Bronchial epithelial cell (primary cell): ENCODE measurements at regions not wholly inside any gene's neighbourhood (a gene's known extent, or its start where the extent isn't known, plus 50 kb on each side); places are given as distances from the start of the nearest gene placed in this dataset.

ENCODE experiments used
- DNase-seq: peaks from one replicate; pipeline ENCODE4 v3.0.0-alpha.2; 2010; ENCODE audit warnings: low read depth
- FAIRE-seq: peaks from 2 replicates; lab custom pipeline; 2011; peaks lifted over from hg19 to GRCh38; lab: Jason Lieb, UNC
- H3K27me3 ChIP-seq: 2 replicates; pipeline ENCODE4 v1.5.1; 2011; ENCODE audit warnings: low read length; ENCODE audit not compliant: control insufficient read depth, insufficient read depth
- H3K36me3 ChIP-seq: 2 replicates; pipeline ENCODE4 v1.5.1; 2011; ENCODE audit warnings: low read length; ENCODE audit not compliant: control insufficient read depth, insufficient read depth
- H3K4me3 ChIP-seq: 2 replicates; pipeline ENCODE4 v1.5.1; 2011; ENCODE audit warnings: mild to moderate bottlenecking, low read depth, low read length, control low read depth
- TF ChIP-seq, protein P1 (sequence below): IDR thresholded peaks from 2 replicates; pipeline ENCODE4 v1.5.1; 2011; ENCODE audit warnings: mild to moderate bottlenecking, moderate library complexity, low read length, control low read depth, inconsistent platforms; ENCODE audit not compliant: insufficient read depth, severe bottlenecking

DNA sequence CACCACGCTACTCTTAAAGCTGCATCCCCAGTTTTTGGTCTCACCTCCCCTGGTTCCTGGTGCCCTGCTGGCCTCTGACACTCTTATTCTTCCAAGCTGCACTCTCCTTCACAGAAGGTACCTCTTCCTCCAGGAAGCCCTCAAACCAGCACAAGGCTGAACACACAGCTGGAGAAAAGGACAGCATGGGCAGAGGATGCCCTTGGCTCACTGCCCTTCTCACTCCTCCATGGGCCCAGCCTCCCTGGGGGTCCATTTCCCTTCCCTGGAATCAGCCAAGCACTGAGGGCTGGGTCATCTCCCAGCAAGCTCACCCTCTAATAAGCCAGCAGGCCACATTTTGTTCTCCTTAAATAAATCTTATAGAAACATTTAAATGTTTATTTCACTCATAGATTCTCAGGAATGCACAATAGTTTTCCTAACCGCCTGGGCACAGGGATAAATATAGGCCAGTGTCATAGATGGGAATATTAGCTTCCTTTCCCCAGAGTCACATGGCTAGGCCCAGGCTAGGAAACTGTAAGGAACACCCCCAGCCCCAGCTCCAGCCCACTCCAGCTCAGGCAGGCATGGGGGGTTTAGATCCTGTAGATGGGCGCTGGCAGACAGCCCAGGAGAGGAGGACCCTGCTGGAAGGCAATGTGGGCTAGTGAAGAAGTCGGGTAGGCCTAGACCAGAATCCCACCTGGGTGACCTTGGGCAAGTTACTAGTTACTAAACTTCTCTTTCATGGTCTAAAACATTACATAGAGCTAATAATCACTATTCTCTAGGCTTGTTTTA, 51.5 kb downstream of the IRAG1 start:
- Histone ChIP-seq H3K27me3 (no peaks in the 10 kb centered on the region), H3K36me3 (no peaks in the 10 kb centered on the region), H3K4me3 (no peak overlapping the region)
- DNase-seq (no peak), FAIRE-seq (no peak)
- TF ChIP-seq, protein P1, sequence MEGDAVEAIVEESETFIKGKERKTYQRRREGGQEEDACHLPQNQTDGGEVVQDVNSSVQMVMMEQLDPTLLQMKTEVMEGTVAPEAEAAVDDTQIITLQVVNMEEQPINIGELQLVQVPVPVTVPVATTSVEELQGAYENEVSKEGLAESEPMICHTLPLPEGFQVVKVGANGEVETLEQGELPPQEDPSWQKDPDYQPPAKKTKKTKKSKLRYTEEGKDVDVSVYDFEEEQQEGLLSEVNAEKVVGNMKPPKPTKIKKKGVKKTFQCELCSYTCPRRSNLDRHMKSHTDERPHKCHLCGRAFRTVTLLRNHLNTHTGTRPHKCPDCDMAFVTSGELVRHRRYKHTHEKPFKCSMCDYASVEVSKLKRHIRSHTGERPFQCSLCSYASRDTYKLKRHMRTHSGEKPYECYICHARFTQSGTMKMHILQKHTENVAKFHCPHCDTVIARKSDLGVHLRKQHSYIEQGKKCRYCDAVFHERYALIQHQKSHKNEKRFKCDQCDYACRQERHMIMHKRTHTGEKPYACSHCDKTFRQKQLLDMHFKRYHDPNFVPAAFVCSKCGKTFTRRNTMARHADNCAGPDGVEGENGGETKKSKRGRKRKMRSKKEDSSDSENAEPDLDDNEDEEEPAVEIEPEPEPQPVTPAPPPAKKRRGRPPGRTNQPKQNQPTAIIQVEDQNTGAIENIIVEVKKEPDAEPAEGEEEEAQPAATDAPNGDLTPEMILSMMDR = no peak

- H3K4me3 ChIP-seq = no peak overlapping the region
- FAIRE-seq = no peak
- no peaks in the 10 kb centered on the region for H3K27me3 ChIP-seq
- TF ChIP-seq, protein P1 = no peak
- H3K36me3 ChIP-seq = no peaks in the 10 kb centered on the region
- DNase-seq = no peak
Observed at GRCh38 chr11:10641177-10641911, 52.2 kb downstream of the IRAG1 start.

GRCh38 chr11:10640308-10640707, 53.2 kb downstream of the IRAG1 start:
- TF ChIP-seq, protein P1 = no peak
- DNase-seq (no peak), FAIRE-seq (no peak)
- Histone ChIP-seq H3K4me3 (no peak overlapping the region), H3K36me3 (no peaks in the 10 kb centered on the region), H3K27me3 (no peaks in the 10 kb centered on the region)

DNA sequence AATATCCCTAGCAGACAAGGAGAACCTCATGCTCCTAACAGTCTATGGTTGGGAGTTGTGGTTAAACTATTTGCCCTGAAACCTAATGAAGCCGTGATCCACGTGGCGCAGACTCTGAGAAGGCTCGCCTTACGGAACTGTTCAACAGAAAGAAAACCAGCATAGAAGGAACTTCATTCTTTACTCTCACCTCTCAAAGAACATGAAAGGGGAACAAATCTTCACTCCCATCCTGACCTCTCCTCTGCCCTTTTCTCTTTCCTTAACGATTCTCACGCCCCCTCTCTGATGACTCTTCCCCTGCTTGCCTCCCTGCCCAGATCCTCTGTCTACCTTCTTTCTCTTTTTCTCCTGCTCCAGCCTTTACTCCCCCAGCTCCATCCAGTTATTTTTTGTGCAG, 54.2 kb downstream of the IRAG1 start:
- no peaks in the 10 kb centered on the region for H3K36me3 ChIP-seq
- H3K27me3 ChIP-seq = no peaks in the 10 kb centered on the region
- DNase-seq (no peak), FAIRE-seq (no peak)
- no peak overlapping the region for H3K4me3 ChIP-seq
- TF ChIP-seq, protein P1 = no peak

- FAIRE-seq = no peak
- no peak for DNase-seq
- TF ChIP-seq, protein P1 = no peak
- Histone ChIP-seq H3K4me3 (no peak overlapping the region), H3K27me3 (no peaks in the 10 kb centered on the region), H3K36me3 (no peaks in the 10 kb centered on the region)
Observed at GRCh38 chr11:10638316-10638925, 55.1 kb downstream of the IRAG1 start.
